ENCODE measurements at regions not wholly inside any gene's neighbourhood (a gene's known extent, or its start where the extent isn't known, plus 50 kb on each side); places are given as distances from the start of the nearest gene placed in this dataset.

DNA sequence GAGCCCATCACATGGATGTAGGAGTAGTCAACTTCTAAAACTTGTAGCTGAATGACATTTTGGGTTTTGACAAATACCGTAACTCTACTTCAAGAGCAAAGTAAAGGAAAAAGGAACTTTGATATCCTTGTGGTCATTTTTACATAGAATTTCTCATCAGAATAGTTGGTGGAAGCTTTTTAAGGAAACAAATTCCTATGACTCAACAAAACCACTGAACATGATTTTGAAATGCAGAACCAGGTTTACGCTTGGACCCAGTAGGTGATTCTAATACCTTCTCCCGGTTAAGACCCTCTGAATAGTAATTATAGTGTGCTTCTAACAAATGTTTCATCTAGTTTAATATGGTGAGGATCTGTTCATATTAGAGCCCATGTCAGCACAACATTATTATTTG, 307.8 kb downstream of the GPR37 start:
- intact Hi-C loops (cut with micrococcal nuclease), result no loop called here
- no peaks in the 10 kb centered on the region for H3K36me3 Mint-ChIP-seq (ENCODE audit: low read depth)

GRCh38 chr7:124456286-124456685, 309.3 kb downstream of the GPR37 start:
- Mint-ChIP-seq H3K9me3 (peaks cover 2% of the 10 kb centered on the region), H3K4me3 (no peak overlapping the region)
- intact Hi-C loops (cut with micrococcal nuclease), result no loop called here

More for the DNA sequence above, 307.8 kb downstream of the GPR37 start:
- POLR2A ChIA-PET, result no interaction called here
- ATAC-seq (ENCODE audit: low read depth), result no peak
- CTCF ChIA-PET, result no interaction called here
- H3K27me3 Mint-ChIP-seq, result no peaks in the 10 kb centered on the region
- no peak overlapping the region for H3K27ac Mint-ChIP-seq
- TF ChIP-seq, protein P1, sequence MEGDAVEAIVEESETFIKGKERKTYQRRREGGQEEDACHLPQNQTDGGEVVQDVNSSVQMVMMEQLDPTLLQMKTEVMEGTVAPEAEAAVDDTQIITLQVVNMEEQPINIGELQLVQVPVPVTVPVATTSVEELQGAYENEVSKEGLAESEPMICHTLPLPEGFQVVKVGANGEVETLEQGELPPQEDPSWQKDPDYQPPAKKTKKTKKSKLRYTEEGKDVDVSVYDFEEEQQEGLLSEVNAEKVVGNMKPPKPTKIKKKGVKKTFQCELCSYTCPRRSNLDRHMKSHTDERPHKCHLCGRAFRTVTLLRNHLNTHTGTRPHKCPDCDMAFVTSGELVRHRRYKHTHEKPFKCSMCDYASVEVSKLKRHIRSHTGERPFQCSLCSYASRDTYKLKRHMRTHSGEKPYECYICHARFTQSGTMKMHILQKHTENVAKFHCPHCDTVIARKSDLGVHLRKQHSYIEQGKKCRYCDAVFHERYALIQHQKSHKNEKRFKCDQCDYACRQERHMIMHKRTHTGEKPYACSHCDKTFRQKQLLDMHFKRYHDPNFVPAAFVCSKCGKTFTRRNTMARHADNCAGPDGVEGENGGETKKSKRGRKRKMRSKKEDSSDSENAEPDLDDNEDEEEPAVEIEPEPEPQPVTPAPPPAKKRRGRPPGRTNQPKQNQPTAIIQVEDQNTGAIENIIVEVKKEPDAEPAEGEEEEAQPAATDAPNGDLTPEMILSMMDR (IDR thresholded peaks at IDR 0.05), result no peak
- DNase-seq, result no peak
- peaks cover 2% of the 10 kb centered on the region for H3K9me3 Mint-ChIP-seq
- H3K4me3 Mint-ChIP-seq, result no peak overlapping the region
- no peaks in the 10 kb centered on the region for H3K4me1 Mint-ChIP-seq

DNA sequence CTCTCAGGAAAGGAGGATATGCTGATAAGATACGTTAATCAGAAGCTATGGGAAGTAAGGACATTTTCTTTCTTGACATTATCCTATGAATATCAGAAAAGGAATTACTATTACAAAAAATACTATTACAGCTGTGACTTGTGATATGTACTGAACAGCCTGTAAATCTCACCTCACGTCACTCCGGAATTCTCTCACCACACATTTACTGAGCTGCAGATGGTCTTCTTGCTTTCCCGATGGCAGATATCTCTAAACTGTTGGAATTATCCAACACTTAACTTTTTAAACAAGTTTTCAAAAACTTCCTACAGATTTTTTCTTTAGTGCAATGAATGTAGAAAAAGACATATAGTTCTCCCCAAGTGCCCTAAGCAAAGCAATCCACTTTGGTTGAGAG, 313.4 kb downstream of the GPR37 start:
- no peaks in the 10 kb centered on the region for H3K4me1 Mint-ChIP-seq
- ChIA-PET POLR2A (no interaction called here), CTCF (no interaction called here)
- DNase-seq, result no peak
- H3K36me3 Mint-ChIP-seq (ENCODE audit: low read depth), result no peaks in the 10 kb centered on the region
- intact Hi-C loops (cut with micrococcal nuclease), result no loop called here
- no peak overlapping the region for H3K27ac Mint-ChIP-seq
- no peak for ATAC-seq (ENCODE audit: low read depth)
- no peak overlapping the region for H3K4me3 Mint-ChIP-seq
- no peaks in the 10 kb centered on the region for H3K27me3 Mint-ChIP-seq
- H3K9me3 Mint-ChIP-seq, result peaks cover 4% of the 10 kb centered on the region
- TF ChIP-seq, protein P1 (IDR thresholded peaks at IDR 0.05), result no peak

More at GRCh38 chr7:124456286-124456685, 309.3 kb downstream of the GPR37 start:
- H3K27me3 Mint-ChIP-seq, result no peaks in the 10 kb centered on the region
- DNase-seq (no peak), ATAC-seq (ENCODE audit: low read depth) (no peak)
- POLR2A ChIA-PET, result no interaction called here
- no peaks in the 10 kb centered on the region for H3K36me3 Mint-ChIP-seq (ENCODE audit: low read depth)
- no peak overlapping the region for H3K27ac Mint-ChIP-seq
- H3K4me1 Mint-ChIP-seq, result no peaks in the 10 kb centered on the region
- CTCF ChIA-PET, result no interaction called here
- TF ChIP-seq, protein P1 (IDR thresholded peaks at IDR 0.05), result no peak

DNA sequence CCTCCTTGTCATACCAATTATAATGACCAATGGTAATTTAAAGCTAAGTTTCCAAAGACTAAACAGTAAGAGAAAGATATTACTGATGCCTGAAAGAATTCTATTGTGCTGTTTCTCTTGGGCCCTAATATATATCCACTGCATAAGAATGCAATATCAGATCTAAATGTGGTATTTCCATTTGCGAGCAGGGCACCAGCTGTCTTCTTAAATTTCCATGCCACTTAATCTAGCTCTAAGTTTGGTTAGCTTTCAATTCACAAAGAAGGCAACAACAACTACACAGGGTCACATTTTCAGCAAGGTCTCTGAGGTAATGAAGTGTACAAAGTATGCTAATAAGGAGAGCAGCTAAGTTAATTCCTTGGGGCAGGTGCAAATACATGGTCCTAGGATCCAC, 315.7 kb downstream of the GPR37 start:
- Mint-ChIP-seq H3K36me3 (ENCODE audit: low read depth) (no peaks in the 10 kb centered on the region), H3K9me3 (peaks cover 4% of the 10 kb centered on the region), H3K27ac (no peak overlapping the region), H3K4me3 (no peak overlapping the region), H3K27me3 (no peaks in the 10 kb centered on the region), H3K4me1 (no peaks in the 10 kb centered on the region)
- intact Hi-C loops (cut with micrococcal nuclease), result no loop called here
- TF ChIP-seq, protein P1 (IDR thresholded peaks at IDR 0.05), result no peak
- ChIA-PET POLR2A (no interaction called here), CTCF (no interaction called here)
- no peak for ATAC-seq (ENCODE audit: low read depth)
- DNase-seq, result no peak

DNA sequence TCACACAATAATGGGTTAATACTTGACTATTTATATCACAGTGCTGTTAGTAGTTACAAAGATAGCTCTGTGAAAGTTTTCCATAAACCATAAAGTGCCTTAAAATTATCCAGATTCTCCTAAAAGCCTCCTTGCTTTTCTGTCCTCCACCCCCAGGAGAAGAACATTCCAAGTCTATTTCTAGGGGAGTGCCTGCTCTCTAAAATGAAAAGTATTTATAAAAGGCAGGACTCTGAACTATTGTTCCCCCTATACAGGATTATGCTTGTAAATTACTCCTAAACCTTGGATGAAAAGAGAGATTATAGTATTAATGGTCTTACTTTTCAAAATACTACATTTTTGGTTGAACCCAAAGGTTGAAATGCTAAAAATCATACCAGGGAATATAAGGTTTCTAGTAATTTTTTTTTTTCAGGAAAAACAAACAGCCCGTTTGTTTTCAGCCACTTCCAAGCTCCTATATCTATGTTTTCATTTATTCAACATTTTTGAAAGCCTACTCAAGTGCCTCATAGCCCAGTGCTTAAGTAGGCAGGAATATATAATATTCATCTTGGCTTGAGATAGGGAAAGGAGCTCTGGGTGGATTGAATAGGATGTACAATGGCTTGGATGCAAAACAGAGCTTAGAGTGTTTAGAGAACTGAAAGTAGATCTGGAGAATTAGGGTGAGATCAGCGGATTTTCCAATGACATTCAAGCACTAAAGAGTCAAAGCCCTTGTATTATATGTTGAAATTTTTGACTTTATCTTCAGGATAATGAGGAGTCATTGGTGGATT, 320.7 kb downstream of the GPR37 start:
- no peaks in the 10 kb centered on the region for H3K36me3 Mint-ChIP-seq (ENCODE audit: low read depth)
- no peak overlapping the region for H3K4me3 Mint-ChIP-seq
- DNase-seq (no peak), ATAC-seq (ENCODE audit: low read depth) (no peak)
- TF ChIP-seq, protein P1 (IDR thresholded peaks at IDR 0.05), result no peak
- CTCF ChIA-PET, result no interaction called here
- no peak overlapping the region for H3K27ac Mint-ChIP-seq
- POLR2A ChIA-PET, result no interaction called here
- H3K27me3 Mint-ChIP-seq, result no peaks in the 10 kb centered on the region
- intact Hi-C loops (cut with micrococcal nuclease), result no loop called here
- no peaks in the 10 kb centered on the region for H3K9me3 Mint-ChIP-seq
- no peaks in the 10 kb centered on the region for H3K4me1 Mint-ChIP-seq
